DMS53 (cell line): ENCODE measurements at regions not wholly inside any gene's neighbourhood (a gene's known extent, or its start where the extent isn't known, plus 50 kb on each side); places are given as distances from the start of the nearest gene placed in this dataset.
A peak's percentile ranks its signal among the peaks of the same experiment; 100 is the strongest.
"Not testable (repeated sequence)": the region's sequence is repeated elsewhere in the genome, so short reads cannot be mapped to it uniquely, and the experiment has no call there.

Experiments used
- DNase-seq: peaks from one replicate; lab custom pipeline; 2025; lab: John Stamatoyannopoulos, UW

DNA sequence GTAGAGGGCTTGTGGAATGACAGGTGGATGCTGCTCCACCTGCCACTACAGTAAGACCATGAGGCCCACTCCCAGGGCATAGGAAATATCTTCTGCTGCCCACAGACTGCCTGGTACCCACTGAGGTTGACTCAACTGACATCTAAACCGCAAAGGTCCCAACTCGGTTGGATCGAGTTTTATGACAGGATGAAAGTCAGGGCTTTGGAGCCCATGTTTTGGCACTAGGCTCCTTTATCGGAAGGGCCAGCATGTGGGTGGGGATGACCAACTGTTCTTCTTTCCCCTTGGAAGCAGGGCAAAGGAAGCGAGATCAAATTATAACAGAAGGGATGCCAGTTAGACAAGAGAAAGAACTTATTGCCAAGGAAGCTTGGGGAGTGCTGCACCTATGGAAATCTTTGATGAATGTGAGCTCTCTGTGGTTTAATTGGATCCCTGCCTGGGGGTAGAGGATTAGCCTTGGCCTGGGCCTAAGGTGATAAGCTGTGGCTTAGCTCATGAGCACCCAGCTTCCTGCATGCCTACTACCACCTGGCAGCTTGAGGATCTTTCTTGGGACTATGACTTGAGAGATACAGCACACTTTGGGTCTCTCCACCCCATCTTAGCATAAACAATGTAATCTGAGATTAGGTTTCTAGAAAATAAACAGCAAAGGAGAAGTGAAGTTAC, 121.8 kb downstream of the KCNA5 start:
- DNase-seq, result no peak

DNA sequence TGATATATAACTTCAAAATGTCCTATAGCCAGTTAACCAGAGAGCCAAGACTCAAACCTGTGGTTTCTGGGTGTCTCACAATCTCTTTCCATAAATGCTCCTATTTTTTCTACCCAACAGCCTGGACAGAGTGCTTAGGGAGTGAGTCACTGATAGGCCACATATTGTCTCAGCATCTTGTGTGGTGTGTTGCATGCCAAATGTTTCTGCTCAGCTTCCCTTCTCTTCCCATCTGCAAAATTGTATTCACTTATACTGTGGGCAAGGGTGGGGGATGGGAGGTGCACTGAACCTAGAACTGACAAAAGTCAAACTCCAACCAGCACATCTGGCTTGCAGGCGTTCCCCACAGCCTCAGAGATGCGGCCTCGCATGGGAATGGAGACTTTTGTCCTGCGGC, 123.3 kb downstream of the KCNA5 start:
- no peak for DNase-seq

DNA sequence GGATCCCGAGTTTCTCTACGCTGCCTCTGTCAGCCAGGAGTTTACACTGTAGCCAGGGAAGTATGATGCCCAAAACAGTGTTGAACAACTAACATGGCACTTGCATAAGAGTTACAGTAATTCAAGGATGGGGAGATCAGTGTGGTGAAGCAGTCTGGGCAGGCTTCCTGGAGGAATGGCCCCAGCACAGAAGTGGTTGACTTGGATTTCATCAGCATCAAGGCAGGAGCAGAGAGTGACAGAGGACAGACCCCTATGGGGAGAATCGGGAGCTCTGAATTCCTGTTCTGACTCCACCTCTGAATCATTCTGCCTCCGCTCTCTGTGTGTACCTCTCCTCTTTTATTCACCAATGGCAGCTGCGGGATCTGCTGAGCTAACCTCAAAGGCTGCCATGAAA, 124.5 kb downstream of the KCNA5 start:
- DNase-seq, result no peak

DNA sequence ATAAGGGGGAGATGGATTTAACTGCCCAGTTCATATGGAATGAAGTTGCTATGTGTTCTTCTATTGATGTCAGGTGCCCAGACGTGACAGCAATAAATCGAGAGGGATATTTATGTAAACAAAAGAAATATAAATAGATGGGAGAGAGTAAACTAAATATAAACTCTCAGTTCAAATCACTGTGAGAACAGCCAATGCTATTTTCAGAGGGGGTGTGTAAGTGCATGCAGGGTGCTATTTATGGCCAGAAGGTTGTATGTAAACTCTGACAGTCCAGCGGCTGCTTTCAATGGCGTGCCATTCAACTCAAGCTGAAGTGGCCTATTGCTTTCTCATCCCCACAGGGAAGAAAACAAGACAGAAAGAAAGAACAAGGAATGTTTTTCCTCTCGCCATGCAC, 127.2 kb downstream of the KCNA5 start:
- DNase-seq, result no peak

DNA sequence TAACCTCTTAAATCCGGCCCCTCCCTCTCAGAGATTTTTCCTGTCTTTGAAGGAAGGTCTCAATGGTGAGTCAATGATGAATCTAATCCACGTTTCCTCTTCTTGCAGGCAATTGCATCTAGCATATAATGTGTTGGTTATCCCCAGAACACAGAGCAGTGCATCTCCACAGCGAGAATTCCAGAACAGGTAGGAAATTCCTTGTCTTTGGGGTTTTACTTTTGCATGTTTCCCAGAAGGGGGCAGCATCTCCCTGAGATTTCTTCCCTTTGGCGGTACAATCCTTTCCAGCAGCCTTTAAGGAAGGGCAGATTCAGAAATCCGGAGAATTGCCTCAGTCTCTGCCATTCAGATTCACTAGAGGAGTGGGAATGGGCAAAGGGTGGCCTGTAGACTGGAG, 128.0 kb downstream of the KCNA5 start:
- peak; percentile 95 for DNase-seq

DNA sequence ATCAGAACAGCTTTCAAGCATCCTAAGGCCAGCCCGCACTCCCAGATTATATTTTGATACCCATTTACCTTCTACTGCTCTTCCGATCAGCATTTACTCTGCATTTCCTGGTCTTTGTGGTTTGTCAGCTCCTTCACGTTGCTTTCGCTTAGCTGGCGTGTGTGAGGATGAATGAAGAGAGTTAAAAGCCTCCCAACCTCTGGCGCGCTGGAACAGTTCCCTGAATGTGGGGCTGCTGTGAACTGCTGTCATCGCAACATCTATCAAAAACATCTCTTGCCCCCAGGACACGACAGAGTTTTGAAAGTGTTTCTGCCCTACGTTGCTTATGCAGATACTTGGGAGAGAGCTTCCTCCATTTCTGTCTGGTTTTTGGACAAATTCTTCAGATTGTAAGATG, 129.2 kb downstream of the KCNA5 start:
- no peak for DNase-seq

DNA sequence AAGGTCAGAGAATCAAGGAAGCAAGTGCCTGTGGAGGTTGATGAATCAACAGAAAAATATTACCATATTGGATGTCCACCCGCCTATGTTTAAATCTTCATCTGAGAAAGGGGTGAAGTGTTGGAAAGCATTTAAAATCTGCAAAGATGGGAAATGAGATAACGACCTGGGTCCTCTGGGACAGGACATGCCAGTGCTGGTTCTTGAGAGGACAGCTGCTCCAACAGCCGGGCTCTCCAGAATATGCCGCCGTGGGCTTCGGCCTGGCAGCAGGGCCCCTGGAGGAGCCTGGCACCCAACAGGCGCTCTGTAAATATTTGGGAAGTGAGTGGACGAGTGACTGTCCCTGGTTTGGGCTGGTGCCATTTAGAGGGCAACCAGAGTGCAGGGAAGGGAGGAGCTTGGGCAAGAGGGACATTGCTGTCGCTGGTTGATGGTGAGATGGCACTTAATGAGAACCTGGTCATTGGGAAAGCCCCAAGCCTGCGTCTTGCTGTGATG, 129.9 kb downstream of the KCNA5 start:
- peak; percentile 63 for DNase-seq

DNA sequence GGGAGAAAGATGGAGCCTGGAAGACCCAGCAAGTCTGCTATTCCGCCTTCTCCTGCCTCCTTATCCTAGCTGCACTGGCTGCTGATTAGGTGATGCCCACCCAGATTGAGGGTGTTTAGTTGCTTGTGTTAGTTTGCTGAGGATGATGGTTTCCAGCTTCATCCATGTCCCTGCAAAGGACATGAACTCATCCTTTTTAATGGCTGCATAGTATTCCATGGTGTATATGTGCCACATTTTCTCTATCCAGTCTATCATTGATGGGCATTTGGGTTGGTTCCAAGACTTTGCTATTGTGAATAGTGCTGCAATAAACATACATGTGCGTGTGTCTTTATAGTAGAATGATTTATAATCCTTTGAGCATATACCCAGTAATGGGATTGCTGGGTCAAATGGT, 131.7 kb downstream of the KCNA5 start:
- DNase-seq, result not testable (repeated sequence)

DNA sequence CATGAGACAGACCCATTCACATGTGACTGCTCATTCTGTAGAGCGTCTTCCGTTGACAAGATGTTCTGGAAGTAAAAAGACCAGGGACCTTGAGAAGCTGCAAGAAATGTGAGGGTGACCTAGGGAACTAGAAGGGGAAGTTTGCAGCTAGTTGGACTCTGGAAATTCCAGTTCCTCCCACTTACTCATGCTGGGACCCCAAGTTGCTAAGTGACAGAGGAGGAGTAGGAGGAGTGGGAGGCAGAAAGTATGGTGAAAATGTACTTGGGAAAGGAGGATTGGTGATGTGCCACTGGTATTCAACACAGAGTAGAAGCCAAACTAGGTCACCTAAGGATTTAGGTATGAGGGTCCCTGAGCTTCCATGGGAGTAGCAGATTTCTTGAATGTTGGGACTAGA, 132.4 kb downstream of the KCNA5 start:
- no peak for DNase-seq

DNA sequence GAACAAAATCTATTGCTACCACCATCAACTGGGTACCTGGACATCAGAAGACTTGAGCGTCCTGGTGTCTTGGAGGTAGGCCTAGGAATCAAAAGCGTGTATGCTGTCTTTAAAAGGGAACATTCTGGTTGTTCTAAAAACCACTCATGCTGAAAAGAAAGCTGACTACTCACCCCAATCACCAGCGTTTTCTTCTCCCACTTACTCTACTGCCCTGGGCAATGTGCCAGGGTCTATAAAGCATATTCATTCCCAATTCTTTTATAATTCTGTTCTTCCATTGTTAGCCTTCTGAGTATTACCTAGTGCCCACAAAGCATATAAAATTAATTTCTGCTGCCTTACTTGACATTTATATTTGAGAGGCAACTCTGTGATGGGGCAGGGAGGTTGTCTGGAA, 133.4 kb downstream of the KCNA5 start:
- DNase-seq, result no peak

DNA sequence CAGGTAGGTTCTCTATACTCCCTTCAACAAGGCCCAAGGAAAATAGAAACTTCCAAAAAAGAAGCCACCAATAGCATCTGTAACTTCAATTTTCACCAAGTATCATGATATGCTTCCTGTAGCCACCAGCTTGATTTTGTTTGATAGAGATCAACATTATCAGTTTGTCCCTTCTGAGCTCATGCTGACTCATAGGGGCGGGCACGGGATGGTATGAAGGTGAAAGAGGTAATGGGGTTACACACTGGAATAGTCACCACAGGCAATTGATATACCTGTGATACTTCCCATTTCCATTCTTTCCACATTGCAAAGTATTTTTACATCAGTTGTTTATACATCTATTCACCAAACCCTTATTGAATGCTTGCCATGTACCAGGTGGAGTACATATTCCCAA, 134.1 kb downstream of the KCNA5 start:
- DNase-seq, result peak; percentile 72

DNA sequence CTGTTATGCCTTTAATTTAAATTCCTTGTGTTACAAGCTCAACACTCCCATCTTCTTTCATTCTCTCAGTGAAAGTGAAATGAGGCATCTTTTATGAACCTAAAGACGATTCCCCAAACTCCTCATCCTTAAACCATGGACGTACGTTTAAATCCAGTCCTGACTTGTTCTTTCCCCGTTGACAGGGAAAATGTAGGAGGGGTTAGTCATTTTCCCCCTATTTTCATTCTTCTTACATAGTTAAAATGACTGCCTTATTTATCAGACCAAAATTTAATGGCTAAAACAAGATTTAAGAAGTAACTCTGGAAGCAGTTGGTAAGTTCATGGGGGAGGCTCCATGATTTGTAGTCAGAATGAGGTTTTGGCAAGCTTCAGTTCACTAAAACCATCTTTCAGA, 134.9 kb downstream of the KCNA5 start:
- no peak for DNase-seq

DNA sequence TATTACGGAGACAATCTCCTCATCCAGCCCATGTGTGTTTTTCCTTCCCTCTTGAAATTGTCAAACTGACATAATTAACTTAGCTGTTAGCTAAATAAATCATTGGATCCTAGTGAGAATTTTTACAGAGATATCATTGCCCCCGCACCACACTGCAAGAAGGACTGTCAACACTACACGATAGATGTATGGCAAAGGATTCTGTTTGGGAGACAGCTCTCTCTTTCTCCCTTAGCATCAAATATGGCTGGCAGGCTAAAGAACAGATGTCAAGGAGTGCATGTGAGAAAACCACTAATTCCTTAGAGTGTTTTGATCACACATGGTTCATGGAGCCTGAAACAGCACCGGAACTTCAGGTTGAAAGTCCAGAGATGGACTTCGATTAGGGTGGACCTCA, 136.8 kb downstream of the KCNA5 start:
- DNase-seq, result no peak

DNA sequence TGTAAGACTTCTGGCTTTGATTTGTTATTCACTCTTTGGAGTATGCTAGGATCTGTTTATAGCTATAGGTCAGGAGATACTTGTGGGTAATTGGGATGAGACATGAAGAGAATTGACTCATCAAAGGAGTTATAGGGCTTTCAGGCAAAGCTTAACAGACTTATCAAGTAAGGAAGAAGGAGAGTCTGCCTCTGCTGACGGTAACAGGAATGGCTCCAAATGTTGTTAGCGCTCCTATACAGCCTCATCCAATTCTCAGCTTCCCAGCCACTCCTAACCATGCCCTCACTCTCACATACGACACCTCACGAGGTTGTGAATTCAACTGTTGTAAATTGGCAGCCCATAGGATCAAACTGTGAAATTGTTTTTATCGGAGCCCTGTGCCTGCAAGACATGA, 140.5 kb downstream of the KCNA5 start:
- DNase-seq, result peak; percentile 63

DNA sequence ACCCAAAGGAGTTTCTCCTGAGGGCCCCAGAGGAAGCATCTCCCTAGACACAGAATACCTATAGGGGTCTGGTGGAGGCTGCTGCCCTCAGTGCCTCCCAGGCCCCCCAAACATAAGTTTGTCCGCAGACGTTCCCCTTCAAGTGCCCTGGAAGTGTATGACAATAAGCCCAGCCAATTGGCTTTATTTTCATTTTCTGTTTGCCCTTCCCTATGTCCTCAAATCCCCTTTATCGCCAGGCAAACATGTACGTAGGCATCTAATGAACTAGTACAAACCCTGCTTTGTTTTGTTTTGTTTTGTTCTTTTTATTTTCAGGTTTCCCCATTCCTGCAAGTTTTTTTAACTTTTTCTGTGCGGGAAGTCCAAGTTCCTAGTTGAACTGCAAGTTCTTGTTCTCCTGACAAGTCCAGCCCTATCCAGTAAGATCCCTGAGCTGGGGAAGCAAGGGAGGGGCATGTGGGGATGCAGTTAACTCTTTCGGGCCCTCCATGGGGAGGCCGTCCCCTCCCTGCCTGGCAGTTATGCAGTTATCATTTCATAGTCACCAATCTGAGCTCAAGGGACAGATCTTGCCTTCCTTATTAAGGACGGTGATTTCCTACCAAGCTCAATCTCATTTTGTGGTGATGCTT, 141.9 kb downstream of the KCNA5 start:
- DNase-seq, result no peak

DNA sequence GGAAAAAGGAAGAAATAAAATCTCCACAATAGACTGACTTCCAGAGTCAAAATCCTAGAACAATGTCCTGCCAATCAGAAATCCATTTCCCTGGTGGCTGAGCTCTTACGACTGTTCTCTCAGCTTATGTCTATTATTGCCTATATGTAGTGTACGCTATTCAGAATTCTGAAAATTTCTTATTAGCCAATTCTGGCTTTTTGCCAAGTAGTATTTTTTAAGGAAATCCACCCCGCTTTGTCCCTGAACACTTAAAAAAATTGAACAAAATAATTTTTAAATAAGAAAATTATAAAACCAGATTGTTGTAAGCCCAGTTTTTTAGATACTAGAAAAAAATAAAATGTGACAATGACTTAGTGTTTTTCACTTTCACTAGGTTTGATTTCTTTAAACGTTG, 143.0 kb downstream of the KCNA5 start:
- DNase-seq, result no peak

DNA sequence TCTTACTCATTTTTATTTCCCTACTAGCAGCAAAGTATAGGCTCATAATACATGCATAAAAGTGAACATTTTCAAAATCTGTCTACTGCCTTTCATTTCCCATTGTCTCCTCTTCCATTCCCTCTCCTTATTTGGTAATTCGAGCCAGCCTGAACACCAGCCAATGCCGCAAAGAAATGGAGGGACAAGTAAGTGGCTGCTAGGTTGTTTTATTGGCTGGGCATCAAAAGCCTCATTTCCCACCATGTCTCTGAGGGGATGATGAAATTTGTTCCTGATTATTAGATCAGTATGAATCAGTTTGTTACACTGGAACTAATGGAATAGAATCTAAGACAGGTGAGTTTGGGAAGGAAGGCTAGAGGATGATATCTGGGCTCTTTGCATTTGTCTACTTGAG, 143.5 kb downstream of the KCNA5 start:
- no peak for DNase-seq

DNA sequence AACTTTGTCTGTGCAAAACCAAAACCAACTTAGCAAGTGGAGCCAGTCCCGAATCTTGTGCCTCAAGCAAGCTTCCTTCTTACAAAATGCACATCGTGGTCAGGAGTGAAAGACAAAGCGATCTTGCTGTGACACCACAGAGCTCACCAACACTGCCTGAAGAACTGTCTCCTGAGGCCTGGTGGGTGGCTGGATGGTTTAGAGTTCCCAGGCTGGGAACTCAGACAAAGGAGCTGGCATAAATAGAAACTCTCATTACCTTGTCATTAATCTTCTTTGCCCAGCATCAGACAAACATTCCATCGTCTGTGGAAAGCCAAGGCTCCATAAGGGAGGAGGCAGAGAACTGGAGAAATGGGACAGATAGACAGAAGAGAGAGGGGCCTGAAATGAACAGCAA, 144.8 kb downstream of the KCNA5 start:
- DNase-seq, result no peak

DNA sequence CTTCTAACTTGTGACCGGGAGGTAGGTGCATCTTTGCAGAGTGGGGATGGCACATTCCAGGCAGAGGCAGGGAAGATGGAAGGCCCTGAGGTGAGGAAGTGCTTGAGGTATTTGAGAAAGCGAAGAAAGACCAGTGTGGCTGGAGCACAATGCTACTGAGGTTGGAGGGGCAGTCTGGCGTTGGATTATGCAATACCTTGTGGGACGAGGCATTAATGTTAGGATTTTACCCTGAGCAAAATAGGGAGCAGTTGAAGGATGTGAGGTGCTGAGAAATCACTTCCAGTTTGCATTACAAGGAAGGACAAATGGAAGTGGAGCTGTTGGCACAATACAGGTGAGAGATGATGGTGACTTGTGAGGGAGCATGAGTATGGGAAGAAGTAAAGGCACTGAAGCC, 145.5 kb downstream of the KCNA5 start:
- no peak for DNase-seq

DNA sequence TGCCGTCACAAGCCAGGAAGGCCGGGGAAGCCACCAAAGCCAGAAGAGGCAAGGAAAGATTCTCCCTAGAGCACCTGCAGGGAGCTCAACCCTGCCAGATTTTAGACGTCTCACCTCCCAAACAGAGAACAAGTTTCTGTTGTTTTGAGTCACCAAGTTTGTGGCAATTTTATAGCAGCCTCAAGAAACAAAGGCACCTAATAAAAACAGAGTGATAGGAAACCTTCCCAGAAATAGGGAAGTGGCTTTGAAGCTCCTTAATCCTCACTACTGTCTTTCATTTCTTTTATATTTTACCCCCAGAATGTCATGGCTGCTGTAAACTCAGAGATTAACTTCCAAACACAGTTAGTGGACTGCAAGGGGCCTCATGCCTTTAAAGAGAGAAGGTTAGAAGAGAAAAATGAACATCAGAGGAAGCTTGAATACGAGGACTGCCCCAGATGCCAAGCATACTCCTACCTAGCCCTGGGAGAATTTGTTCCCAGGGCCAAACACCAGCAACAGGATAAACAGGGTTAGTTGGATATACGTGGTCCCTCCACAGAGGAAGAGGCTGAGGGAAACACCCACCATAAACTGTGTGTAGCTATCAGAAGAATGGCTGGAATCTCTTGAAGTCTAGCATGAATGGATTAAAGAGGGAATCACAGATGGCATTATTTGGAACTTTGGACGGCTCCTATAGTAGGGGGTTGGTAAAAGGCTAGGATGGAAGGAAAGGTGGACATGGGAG, 148.3 kb downstream of the KCNA5 start:
- no peak for DNase-seq

DNA sequence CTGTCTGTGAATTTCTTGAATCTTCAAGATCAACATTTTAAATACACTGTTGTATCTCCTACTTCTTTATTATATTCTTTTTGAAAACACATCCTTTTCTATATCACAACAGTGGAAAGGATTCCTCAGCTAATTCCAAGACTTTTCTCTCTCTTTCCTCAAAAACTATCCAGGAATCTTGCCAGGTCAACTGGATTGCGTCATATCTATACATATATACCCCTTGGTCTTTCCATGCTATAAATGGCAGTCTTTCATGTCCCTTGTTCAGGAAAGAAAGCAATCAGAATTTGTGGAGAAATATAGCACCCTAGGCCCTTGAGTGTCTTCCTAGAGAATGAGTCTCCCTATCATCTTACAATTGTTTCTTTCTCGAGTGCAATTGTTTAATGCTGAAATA, 149.0 kb downstream of the KCNA5 start:
- DNase-seq, result no peak

DNA sequence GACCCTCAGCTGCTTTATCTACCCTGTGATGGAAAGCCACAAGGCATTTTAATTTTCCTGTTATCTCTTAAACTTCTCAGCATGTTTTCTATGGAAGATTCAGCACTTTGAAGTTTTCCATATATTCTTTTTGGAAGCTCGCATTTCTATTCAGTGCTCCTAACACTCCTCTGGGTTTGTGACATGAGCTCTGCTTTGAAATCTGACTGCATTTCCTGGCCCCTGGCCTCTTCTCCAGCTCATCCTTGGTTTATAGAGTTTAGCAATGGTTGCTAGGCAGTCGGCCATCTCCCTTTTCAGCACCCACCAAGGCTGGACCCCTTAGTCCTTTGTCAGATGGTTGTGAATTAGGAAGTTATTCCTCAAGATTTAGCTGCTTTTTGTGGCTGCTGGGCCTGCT, 150.6 kb downstream of the KCNA5 start:
- DNase-seq, result no peak

DNA sequence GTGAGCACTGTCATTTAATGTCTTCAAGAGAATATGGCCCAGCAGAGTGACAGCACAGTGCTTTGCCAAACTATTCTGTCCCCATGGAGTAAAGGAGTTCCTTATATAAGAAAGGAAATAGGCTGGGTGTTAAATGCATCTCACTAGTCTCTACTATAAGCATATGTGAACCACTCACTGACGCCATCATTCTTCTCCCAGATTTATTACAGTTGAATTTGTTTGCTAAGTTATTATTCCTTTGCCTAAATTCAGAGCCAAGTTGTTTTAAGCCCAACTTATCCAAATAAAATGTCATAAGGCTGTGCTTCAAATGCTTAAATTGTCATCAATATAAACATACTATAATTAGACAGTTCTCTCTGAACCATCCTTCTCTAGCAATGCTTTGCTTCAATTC, 151.6 kb downstream of the KCNA5 start:
- DNase-seq, result no peak
